ENCODE measurements at regions not wholly inside any gene's neighbourhood (a gene's known extent, or its start where the extent isn't known, plus 50 kb on each side); places are given as distances from the start of the nearest gene placed in this dataset.

DNA sequence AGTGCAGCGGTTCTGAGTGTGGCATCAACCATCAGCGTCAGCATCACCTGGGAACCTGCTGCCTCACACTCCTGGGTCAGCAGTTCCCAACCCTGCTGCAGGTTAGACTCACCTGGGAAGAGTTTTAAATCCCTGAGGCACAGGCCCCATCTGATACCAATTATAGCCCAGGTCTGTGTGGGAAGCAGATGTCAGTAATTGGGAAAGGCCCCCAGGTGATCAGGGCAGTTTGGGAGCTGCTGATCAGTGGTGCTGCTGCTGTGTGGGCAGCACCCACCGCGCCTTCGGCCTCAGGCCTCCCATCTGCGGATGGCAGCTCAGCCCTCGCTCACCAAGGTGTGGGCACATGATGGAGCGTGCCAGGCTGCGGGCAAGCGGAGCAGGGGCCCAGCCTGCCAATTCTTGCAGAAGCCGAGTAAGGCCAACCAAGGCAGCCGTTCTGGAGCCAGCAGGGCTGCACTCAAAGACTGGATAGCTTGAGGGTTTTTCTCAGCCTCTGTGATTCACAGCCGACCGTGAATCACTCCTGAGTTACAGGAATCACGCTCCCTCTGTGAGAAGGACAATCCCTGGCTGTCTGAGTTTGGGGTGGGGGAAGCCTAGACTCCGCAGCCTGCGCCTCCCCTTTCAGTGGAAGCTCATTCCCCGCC lies 155.6 kb upstream of the SFSWAP start:
- Histone ChIP-seq H3K27ac (ENCODE audit: low read depth, low read length) (no peak overlapping the region), H2BK12ac (ENCODE audit: low read length) (no peak overlapping the region), H3K4ac (ENCODE audit: low read depth, low read length) (no peak overlapping the region), H3K27me3 (ENCODE audit: insufficient read depth, low read length) (no peaks in the 10 kb centered on the region), H3K9me3 (ENCODE audit: insufficient read depth, low read depth, low read length) (peaks cover 5% of the 10 kb centered on the region), H3K9ac (ENCODE audit: low read length) (no peak overlapping the region), H2BK120ac (ENCODE audit: insufficient read depth, low read length, poor library complexity) (no peak overlapping the region), H3K14ac (ENCODE audit: low read length) (no peak overlapping the region), H3K4me1 (ENCODE audit: control insufficient read depth in 1 of 2, insufficient read depth in 2 of 2, low read length in 2 of 2) (peaks cover 2 to 8% of the 10 kb centered on the region in 2 experiments), H4K12ac (ENCODE audit: low read depth, low read length) (no peak overlapping the region), H2AK5ac (ENCODE audit: low read length) (no peak overlapping the region), H2AFZ (ENCODE audit: insufficient read depth, low read length, poor library complexity) (no peak overlapping the region), H2BK5ac (ENCODE audit: low read depth, low read length, poor library complexity) (no peak overlapping the region), H3K4me2 (ENCODE audit: low read length) (no peak overlapping the region), H4K91ac (ENCODE audit: low read depth, low read length) (no peak overlapping the region), H3K18ac (ENCODE audit: low read length) (no peak overlapping the region), H3K23ac (ENCODE audit: low read length) (no peak overlapping the region), H4K8ac (ENCODE audit: low read depth, low read length) (no peak overlapping the region), H3K79me1 (ENCODE audit: low read length) (no peaks in the 10 kb centered on the region), H3K79me2 (ENCODE audit: control insufficient read depth, insufficient read depth, low read length, poor library complexity) (no peaks in the 10 kb centered on the region), H3K4me3 (ENCODE audit: low read depth, low read length) (no peak overlapping the region), H3K36me3 (ENCODE audit: control insufficient read depth in 1 of 2, insufficient read depth in 2 of 2, low read length in 2 of 2) (no peaks in the 10 kb centered on the region)
- no CpG with 5 or more reads among the region's 18 CpGs for WGBS (ENCODE audit: extremely low coverage, insufficient coverage, insufficient read length)
- DNase-seq = peak; percentile 3 to 13

DNA sequence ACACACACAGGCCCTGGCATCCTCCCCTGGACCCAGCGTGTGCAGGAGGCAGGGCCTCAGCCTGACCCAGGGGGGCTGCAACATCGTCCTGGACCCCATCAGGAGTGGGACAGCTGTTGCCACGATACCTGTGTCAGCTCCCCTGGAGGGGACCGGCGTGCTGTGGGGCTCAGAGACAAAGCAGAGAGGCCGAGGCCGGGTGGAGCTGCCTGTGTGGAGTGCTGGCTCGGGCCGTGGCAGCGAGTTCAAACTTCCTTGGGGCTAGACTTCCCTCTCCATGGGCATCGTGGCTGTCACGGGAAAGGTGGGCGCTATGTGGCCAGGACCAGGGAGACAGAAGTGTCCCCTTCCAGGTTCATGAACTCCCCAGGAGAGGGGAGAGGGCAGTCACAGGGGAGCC lies 155.0 kb upstream of the SFSWAP start:
- Histone ChIP-seq H2AFZ (ENCODE audit: insufficient read depth, low read length, poor library complexity) (no peak overlapping the region), H3K9ac (ENCODE audit: low read length) (no peak overlapping the region), H3K36me3 (ENCODE audit: control insufficient read depth in 1 of 2, insufficient read depth in 2 of 2, low read length in 2 of 2) (no peaks in the 10 kb centered on the region), H4K12ac (ENCODE audit: low read depth, low read length) (no peak overlapping the region), H3K79me2 (ENCODE audit: control insufficient read depth, insufficient read depth, low read length, poor library complexity) (no peaks in the 10 kb centered on the region), H3K4me3 (ENCODE audit: low read depth, low read length) (no peak overlapping the region), H3K14ac (ENCODE audit: low read length) (no peak overlapping the region), H3K18ac (ENCODE audit: low read length) (no peak overlapping the region), H3K27ac (ENCODE audit: low read depth, low read length) (no peak overlapping the region), H2BK12ac (ENCODE audit: low read length) (no peak overlapping the region), H3K79me1 (ENCODE audit: low read length) (no peaks in the 10 kb centered on the region), H3K4me1 (ENCODE audit: control insufficient read depth in 1 of 2, insufficient read depth in 2 of 2, low read length in 2 of 2) (peaks cover 2 to 8% of the 10 kb centered on the region in 2 experiments), H4K8ac (ENCODE audit: low read depth, low read length) (no peak overlapping the region), H3K4ac (ENCODE audit: low read depth, low read length) (no peak overlapping the region), H3K27me3 (ENCODE audit: insufficient read depth, low read length) (no peaks in the 10 kb centered on the region), H3K9me3 (ENCODE audit: insufficient read depth, low read depth, low read length) (peaks cover 5% of the 10 kb centered on the region), H2BK5ac (ENCODE audit: low read depth, low read length, poor library complexity) (no peak overlapping the region), H2AK5ac (ENCODE audit: low read length) (no peak overlapping the region), H4K91ac (ENCODE audit: low read depth, low read length) (no peak overlapping the region), H2BK120ac (ENCODE audit: insufficient read depth, low read length, poor library complexity) (no peak overlapping the region), H3K4me2 (ENCODE audit: low read length) (no peak overlapping the region), H3K23ac (ENCODE audit: low read length) (no peak overlapping the region)
- no CpG with 5 or more reads among the region's 13 CpGs for WGBS (ENCODE audit: extremely low coverage, insufficient coverage, insufficient read length)
- DNase-seq = no peak

DNA sequence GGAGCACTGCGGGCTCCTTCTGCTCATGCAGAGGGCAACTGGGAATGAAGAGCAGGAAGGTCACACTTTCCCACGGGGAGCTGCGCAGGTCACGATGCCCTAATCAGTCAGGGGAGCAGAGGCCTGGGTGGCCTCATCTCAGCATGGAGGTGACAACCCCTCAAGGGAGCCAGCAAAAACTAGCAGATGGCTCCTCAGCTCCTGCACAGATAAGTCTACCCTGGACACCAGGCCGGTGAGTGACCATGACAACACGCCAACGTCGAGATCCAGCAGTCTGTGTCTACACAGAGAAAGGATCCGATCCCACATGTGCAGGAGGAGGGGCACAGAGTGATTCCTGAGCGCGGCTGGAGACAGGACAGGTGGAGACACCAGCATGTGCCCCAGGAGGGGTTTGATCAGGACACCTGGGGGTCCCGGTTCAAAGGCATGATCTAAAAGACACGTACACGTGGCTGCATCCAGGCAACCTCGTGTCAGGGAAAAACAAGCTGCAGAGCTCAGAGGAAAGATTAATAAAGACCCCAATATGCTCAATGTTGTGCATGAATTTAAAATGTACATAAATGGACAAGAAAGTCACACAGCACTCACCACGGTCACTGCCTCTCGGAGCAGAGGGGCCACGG lies 153.7 kb upstream of the SFSWAP start:
- peaks cover 2 to 8% of the 10 kb centered on the region in 2 experiments for H3K4me1 ChIP-seq (ENCODE audit: control insufficient read depth in 1 of 2, insufficient read depth in 2 of 2, low read length in 2 of 2)
- no peaks in the 10 kb centered on the region for H3K79me1 ChIP-seq (ENCODE audit: low read length)
- peaks cover 5% of the 10 kb centered on the region for H3K9me3 ChIP-seq (ENCODE audit: insufficient read depth, low read depth, low read length)
- H2BK120ac ChIP-seq (ENCODE audit: insufficient read depth, low read length, poor library complexity) = no peak overlapping the region
- H3K36me3 ChIP-seq (ENCODE audit: control insufficient read depth in 1 of 2, insufficient read depth in 2 of 2, low read length in 2 of 2) = no peaks in the 10 kb centered on the region
- H3K23ac ChIP-seq (ENCODE audit: low read length) = no peak overlapping the region
- H3K9ac ChIP-seq (ENCODE audit: low read length) = no peak overlapping the region
- no peak overlapping the region for H3K27ac ChIP-seq (ENCODE audit: low read depth, low read length)
- H3K14ac ChIP-seq (ENCODE audit: low read length) = no peak overlapping the region
- H4K8ac ChIP-seq (ENCODE audit: low read depth, low read length) = no peak overlapping the region
- H3K4me2 ChIP-seq (ENCODE audit: low read length) = no peak overlapping the region
- no peak overlapping the region for H3K4ac ChIP-seq (ENCODE audit: low read depth, low read length)
- H2BK12ac ChIP-seq (ENCODE audit: low read length) = no peak overlapping the region
- no peaks in the 10 kb centered on the region for H3K79me2 ChIP-seq (ENCODE audit: control insufficient read depth, insufficient read depth, low read length, poor library complexity)
- no peak for DNase-seq
- no peak overlapping the region for H2AK5ac ChIP-seq (ENCODE audit: low read length)
- H3K27me3 ChIP-seq (ENCODE audit: insufficient read depth, low read length) = no peaks in the 10 kb centered on the region
- H3K18ac ChIP-seq (ENCODE audit: low read length) = no peak overlapping the region
- H4K12ac ChIP-seq (ENCODE audit: low read depth, low read length) = no peak overlapping the region
- no CpG with 5 or more reads among the region's 18 CpGs for WGBS (ENCODE audit: extremely low coverage, insufficient coverage, insufficient read length)
- H2BK5ac ChIP-seq (ENCODE audit: low read depth, low read length, poor library complexity) = no peak overlapping the region
- H2AFZ ChIP-seq (ENCODE audit: insufficient read depth, low read length, poor library complexity) = no peak overlapping the region
- no peak overlapping the region for H3K4me3 ChIP-seq (ENCODE audit: low read depth, low read length)
- H4K91ac ChIP-seq (ENCODE audit: low read depth, low read length) = no peak overlapping the region

DNA sequence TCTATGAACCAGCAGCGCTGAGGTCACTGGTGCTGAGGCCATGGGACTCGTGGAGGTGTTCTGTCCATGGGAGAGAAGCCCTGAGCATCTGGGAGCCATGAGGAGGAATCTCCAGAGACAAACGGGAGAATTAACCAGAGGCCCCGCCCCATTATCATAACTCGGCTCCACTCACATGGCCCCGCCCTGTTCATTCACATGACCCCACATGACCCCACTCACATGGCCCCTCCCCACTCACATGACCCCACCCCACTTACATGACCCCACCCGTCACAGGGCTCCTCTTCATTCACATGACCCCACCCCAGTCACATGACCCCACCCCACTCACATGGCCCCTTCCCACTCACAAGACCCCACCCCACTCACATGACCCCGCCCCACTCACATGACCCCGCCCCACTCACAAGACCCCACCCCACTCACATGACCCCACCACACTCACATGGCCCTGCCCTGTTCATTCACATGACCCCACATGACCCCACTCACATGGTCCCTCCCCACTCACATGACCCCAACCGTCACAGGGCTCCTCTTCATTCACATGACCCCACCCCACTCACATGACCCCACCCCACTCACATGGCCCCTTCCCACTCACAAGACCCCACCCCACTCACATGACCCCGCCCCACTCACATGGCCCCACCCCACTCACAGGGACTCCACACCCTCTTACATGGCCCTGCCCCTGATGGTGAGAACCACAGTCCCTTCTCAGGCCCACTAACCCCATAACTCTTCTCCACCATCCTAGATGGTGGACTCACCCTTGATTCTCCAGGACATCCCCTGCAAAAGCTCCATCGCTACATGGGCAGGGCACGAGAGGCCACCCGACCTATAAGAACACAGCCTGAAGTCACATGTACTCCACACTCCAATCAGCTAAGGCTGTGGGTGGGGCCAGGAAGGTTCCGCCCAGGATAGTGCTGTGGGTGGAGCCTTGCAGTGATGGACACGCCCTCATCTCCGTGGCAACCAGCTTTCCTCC lies 151.1 kb upstream of the SFSWAP start:
- no peak overlapping the region for H3K4me2 ChIP-seq (ENCODE audit: low read length)
- H3K9me3 ChIP-seq (ENCODE audit: insufficient read depth, low read depth, low read length) = peaks cover 5% of the 10 kb centered on the region
- H2AFZ ChIP-seq (ENCODE audit: insufficient read depth, low read length, poor library complexity) = no peak overlapping the region
- no peaks in the 10 kb centered on the region for H3K27me3 ChIP-seq (ENCODE audit: insufficient read depth, low read length)
- H3K36me3 ChIP-seq (ENCODE audit: control insufficient read depth in 1 of 2, insufficient read depth in 2 of 2, low read length in 2 of 2) = no peaks in the 10 kb centered on the region
- H3K23ac ChIP-seq (ENCODE audit: low read length) = no peak overlapping the region
- WGBS (ENCODE audit: extremely low coverage, insufficient coverage, insufficient read length) = no CpG with 5 or more reads among the region's 17 CpGs
- no peaks in the 10 kb centered on the region for H3K79me2 ChIP-seq (ENCODE audit: control insufficient read depth, insufficient read depth, low read length, poor library complexity)
- no peak overlapping the region for H4K91ac ChIP-seq (ENCODE audit: low read depth, low read length)
- H3K9ac ChIP-seq (ENCODE audit: low read length) = no peak overlapping the region
- H4K12ac ChIP-seq (ENCODE audit: low read depth, low read length) = no peak overlapping the region
- H4K8ac ChIP-seq (ENCODE audit: low read depth, low read length) = no peak overlapping the region
- H2BK12ac ChIP-seq (ENCODE audit: low read length) = no peak overlapping the region
- H3K4me1 ChIP-seq (ENCODE audit: control insufficient read depth in 1 of 2, insufficient read depth in 2 of 2, low read length in 2 of 2) = peaks cover 0 to 2% of the 10 kb centered on the region in 2 experiments
- no peak overlapping the region for H2BK5ac ChIP-seq (ENCODE audit: low read depth, low read length, poor library complexity)
- H3K4ac ChIP-seq (ENCODE audit: low read depth, low read length) = no peak overlapping the region
- no peaks in the 10 kb centered on the region for H3K79me1 ChIP-seq (ENCODE audit: low read length)
- no peak overlapping the region for H2BK120ac ChIP-seq (ENCODE audit: insufficient read depth, low read length, poor library complexity)
- no peak overlapping the region for H2AK5ac ChIP-seq (ENCODE audit: low read length)
- H3K18ac ChIP-seq (ENCODE audit: low read length) = no peak overlapping the region
- no peak for DNase-seq
- no peak overlapping the region for H3K4me3 ChIP-seq (ENCODE audit: low read depth, low read length)
- no peak overlapping the region for H3K27ac ChIP-seq (ENCODE audit: low read depth, low read length)
- no peak overlapping the region for H3K14ac ChIP-seq (ENCODE audit: low read length)

Measured in trophoblast cell (in vitro differentiated cells and primary cell).